ENCODE measurements at regions not wholly inside any gene's neighbourhood (a gene's known extent, or its start where the extent isn't known, plus 50 kb on each side); places are given as distances from the start of the nearest gene placed in this dataset.

DNA sequence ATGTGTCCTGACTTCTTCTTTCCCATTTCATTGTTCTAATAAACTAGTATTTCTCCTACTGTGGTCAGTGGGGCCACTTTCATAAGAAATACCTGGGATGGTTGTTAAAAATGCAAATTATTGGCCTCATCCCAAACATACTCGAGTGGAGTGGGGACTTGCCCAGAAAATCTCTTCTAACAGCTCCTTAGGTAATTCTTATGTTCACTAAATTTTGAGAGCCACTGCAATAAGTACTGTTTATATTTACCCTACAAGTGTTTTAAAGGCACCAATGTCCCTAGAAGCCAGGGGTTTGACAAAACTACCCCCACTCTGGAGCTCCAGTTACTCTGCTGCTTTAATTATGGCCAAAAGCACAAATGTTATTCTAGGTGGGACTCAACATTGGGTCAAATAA lies 70.0 kb upstream of the ACP3 start:
- no peak overlapping the region for H3K27ac ChIP-seq (ENCODE audit: low read length)
- H3K9me3 ChIP-seq (ENCODE audit: low read length), result no peaks in the 10 kb centered on the region
- no peak for TF ChIP-seq MXI1 (conservative IDR thresholded peaks at IDR 0.05; ENCODE audit: poor library complexity, severe bottlenecking)
- no peak for TF ChIP-seq EZH2 (IDR thresholded peaks at IDR 0.05; ENCODE audit: borderline replicate concordance, insufficient read depth, low read length, poor library complexity, severe bottlenecking)
- no peak for TF ChIP-seq EP300 (conservative IDR thresholded peaks at IDR 0.05; ENCODE audit: poor library complexity, severe bottlenecking)
- TF ChIP-seq POLR2AphosphoS5 (IDR thresholded peaks at IDR 0.05), result no peak
- TF ChIP-seq, protein P1, sequence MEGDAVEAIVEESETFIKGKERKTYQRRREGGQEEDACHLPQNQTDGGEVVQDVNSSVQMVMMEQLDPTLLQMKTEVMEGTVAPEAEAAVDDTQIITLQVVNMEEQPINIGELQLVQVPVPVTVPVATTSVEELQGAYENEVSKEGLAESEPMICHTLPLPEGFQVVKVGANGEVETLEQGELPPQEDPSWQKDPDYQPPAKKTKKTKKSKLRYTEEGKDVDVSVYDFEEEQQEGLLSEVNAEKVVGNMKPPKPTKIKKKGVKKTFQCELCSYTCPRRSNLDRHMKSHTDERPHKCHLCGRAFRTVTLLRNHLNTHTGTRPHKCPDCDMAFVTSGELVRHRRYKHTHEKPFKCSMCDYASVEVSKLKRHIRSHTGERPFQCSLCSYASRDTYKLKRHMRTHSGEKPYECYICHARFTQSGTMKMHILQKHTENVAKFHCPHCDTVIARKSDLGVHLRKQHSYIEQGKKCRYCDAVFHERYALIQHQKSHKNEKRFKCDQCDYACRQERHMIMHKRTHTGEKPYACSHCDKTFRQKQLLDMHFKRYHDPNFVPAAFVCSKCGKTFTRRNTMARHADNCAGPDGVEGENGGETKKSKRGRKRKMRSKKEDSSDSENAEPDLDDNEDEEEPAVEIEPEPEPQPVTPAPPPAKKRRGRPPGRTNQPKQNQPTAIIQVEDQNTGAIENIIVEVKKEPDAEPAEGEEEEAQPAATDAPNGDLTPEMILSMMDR (IDR thresholded peaks at IDR 0.05; ENCODE audit: poor library complexity, severe bottlenecking), result no peak
- TF ChIP-seq, protein P2, sequence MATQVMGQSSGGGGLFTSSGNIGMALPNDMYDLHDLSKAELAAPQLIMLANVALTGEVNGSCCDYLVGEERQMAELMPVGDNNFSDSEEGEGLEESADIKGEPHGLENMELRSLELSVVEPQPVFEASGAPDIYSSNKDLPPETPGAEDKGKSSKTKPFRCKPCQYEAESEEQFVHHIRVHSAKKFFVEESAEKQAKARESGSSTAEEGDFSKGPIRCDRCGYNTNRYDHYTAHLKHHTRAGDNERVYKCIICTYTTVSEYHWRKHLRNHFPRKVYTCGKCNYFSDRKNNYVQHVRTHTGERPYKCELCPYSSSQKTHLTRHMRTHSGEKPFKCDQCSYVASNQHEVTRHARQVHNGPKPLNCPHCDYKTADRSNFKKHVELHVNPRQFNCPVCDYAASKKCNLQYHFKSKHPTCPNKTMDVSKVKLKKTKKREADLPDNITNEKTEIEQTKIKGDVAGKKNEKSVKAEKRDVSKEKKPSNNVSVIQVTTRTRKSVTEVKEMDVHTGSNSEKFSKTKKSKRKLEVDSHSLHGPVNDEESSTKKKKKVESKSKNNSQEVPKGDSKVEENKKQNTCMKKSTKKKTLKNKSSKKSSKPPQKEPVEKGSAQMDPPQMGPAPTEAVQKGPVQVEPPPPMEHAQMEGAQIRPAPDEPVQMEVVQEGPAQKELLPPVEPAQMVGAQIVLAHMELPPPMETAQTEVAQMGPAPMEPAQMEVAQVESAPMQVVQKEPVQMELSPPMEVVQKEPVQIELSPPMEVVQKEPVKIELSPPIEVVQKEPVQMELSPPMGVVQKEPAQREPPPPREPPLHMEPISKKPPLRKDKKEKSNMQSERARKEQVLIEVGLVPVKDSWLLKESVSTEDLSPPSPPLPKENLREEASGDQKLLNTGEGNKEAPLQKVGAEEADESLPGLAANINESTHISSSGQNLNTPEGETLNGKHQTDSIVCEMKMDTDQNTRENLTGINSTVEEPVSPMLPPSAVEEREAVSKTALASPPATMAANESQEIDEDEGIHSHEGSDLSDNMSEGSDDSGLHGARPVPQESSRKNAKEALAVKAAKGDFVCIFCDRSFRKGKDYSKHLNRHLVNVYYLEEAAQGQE (IDR thresholded peaks at IDR 0.05; ENCODE audit: borderline replicate concordance), result no peak
- H3K9me2 ChIP-seq (ENCODE audit: insufficient read depth, low read length), result no peaks in the 10 kb centered on the region
- H3K9ac ChIP-seq (ENCODE audit: low read length), result no peak overlapping the region
- H3K36me3 ChIP-seq (ENCODE audit: insufficient read depth, low read length), result no peaks in the 10 kb centered on the region
- H2AFZ ChIP-seq (ENCODE audit: low read depth, low read length), result no peak overlapping the region
- no peaks in the 10 kb centered on the region for H3K27me3 ChIP-seq (ENCODE audit: insufficient read depth, low read depth, low read length)
- H3K79me2 ChIP-seq (replicated peaks; ENCODE audit: insufficient read depth, low read length), result no peaks in the 10 kb centered on the region
- no peaks in the 10 kb centered on the region for H4K20me1 ChIP-seq (ENCODE audit: insufficient read depth)
- H3K4me2 ChIP-seq (ENCODE audit: low read length), result no peak overlapping the region
- no peaks in the 10 kb centered on the region for H3F3A ChIP-seq (ENCODE audit: insufficient read depth, low read length, poor library complexity, severe bottlenecking)
- H3K4me3 ChIP-seq (ENCODE audit: low read length), result no peak overlapping the region

GRCh38 chr3:132248490-132248889 lies 68.7 kb upstream of the ACP3 start:
- H3K36me3 ChIP-seq (ENCODE audit: insufficient read depth, low read length), result no peaks in the 10 kb centered on the region
- TF ChIP-seq RAD21 (conservative IDR thresholded peaks at IDR 0.05) (no peak), MXI1 (conservative IDR thresholded peaks at IDR 0.05; ENCODE audit: poor library complexity, severe bottlenecking) (no peak), POLR2AphosphoS5 (IDR thresholded peaks at IDR 0.05) (no peak)
- TF ChIP-seq, protein P2 (IDR thresholded peaks at IDR 0.05; ENCODE audit: borderline replicate concordance), result no peak
- H3K27me3 ChIP-seq (ENCODE audit: insufficient read depth, low read depth, low read length), result no peaks in the 10 kb centered on the region
- H3K79me2 ChIP-seq (replicated peaks; ENCODE audit: insufficient read depth, low read length), result no peaks in the 10 kb centered on the region
- H3K4me3 ChIP-seq (ENCODE audit: low read length), result no peak overlapping the region
- H3K9ac ChIP-seq (ENCODE audit: low read length), result no peak overlapping the region
- H3K9me3 ChIP-seq (ENCODE audit: low read length), result no peaks in the 10 kb centered on the region
- no peak overlapping the region for H3K27ac ChIP-seq (ENCODE audit: low read length)
- no peaks in the 10 kb centered on the region for H4K20me1 ChIP-seq (ENCODE audit: insufficient read depth)
- H3K9me2 ChIP-seq (ENCODE audit: insufficient read depth, low read length), result no peaks in the 10 kb centered on the region
- H3F3A ChIP-seq (ENCODE audit: insufficient read depth, low read length, poor library complexity, severe bottlenecking), result no peaks in the 10 kb centered on the region
- H3K4me2 ChIP-seq (ENCODE audit: low read length), result no peak overlapping the region
- no peak overlapping the region for H2AFZ ChIP-seq (ENCODE audit: low read depth, low read length)

All from neural cell (in vitro differentiated cells).